ENCODE measurements at regions not wholly inside any gene's neighbourhood (a gene's known extent, or its start where the extent isn't known, plus 50 kb on each side); places are given as distances from the start of the nearest gene placed in this dataset.

DNA sequence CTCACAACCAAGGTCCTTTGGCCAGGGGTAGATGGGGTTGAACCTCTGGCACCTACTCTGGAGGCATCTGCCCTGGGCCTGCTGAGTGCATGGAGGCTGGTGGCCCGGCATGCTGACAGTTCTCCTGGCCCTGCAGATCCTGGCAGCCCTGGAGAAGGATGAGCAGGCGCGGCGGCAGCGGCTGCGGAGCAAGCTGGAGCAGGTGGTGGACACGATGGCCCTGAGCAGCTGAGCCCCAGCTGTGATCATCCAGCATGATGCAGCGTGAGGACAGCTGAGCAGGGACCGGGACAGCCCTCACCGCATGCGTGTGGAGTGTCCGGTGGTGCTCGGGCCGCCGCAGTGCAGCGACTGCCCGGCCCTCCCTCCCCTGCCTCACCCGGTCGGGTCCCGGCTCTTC lies 50.9 kb downstream of the PLXNA1 start:
- TF ChIP-seq, protein P1, sequence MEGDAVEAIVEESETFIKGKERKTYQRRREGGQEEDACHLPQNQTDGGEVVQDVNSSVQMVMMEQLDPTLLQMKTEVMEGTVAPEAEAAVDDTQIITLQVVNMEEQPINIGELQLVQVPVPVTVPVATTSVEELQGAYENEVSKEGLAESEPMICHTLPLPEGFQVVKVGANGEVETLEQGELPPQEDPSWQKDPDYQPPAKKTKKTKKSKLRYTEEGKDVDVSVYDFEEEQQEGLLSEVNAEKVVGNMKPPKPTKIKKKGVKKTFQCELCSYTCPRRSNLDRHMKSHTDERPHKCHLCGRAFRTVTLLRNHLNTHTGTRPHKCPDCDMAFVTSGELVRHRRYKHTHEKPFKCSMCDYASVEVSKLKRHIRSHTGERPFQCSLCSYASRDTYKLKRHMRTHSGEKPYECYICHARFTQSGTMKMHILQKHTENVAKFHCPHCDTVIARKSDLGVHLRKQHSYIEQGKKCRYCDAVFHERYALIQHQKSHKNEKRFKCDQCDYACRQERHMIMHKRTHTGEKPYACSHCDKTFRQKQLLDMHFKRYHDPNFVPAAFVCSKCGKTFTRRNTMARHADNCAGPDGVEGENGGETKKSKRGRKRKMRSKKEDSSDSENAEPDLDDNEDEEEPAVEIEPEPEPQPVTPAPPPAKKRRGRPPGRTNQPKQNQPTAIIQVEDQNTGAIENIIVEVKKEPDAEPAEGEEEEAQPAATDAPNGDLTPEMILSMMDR (IDR thresholded peaks at IDR 0.05; ENCODE audit: extremely low read depth in 1 of 2, insufficient read depth in 1 of 2, low read depth in 1 of 2, low read length in 2 of 2) = no peak
- no peak for TF ChIP-seq POLR2AphosphoS5 (IDR thresholded peaks at IDR 0.05; ENCODE audit: insufficient read depth, low read depth, low read length)
- no peak for TF ChIP-seq EZH2 (IDR thresholded peaks at IDR 0.05; ENCODE audit: borderline replicate concordance, low read depth, low read length, severe bottlenecking)
- no peak for TF ChIP-seq POLR2A (IDR thresholded peaks at IDR 0.05; ENCODE audit: low read depth, low read length)
- TF ChIP-seq JUN (IDR thresholded peaks at IDR 0.05; ENCODE audit: borderline replicate concordance, insufficient read depth, insufficient read length, low read depth) = no peak
- no peak for TF ChIP-seq MAX (IDR thresholded peaks at IDR 0.05; ENCODE audit: insufficient read depth, insufficient read length)
- no peak for TF ChIP-seq GATA2 (IDR thresholded peaks at IDR 0.05; ENCODE audit: insufficient read depth, insufficient read length, low read depth, low read length)
- no peak for TF ChIP-seq MYC (IDR thresholded peaks at IDR 0.05; ENCODE audit: low read depth, low read length)
- no peak for TF ChIP-seq FOS (IDR thresholded peaks at IDR 0.05; ENCODE audit: borderline replicate concordance, insufficient read depth, low read length)
